Stimulated activated CD8-positive, alpha-beta memory T cell treated with anti-CD3 and anti-CD28 coated beads, Interleukin-2, amount 100 ng/mL, for 1 hour (primary cell): ENCODE measurements at regions not wholly inside any gene's neighbourhood (a gene's known extent, or its start where the extent isn't known, plus 50 kb on each side); places are given as distances from the start of the nearest gene placed in this dataset.
"Not testable (repeated sequence)": the region's sequence is repeated elsewhere in the genome, so short reads cannot be mapped to it uniquely, and the experiment has no call there.

Source experiments
- DNase-seq, 2 donors: peaks; one replicate each; pipeline ENCODE4 v3.0.0-alpha.2; 2020; ENCODE audit warnings: low read depth in 2 of 2

DNA sequence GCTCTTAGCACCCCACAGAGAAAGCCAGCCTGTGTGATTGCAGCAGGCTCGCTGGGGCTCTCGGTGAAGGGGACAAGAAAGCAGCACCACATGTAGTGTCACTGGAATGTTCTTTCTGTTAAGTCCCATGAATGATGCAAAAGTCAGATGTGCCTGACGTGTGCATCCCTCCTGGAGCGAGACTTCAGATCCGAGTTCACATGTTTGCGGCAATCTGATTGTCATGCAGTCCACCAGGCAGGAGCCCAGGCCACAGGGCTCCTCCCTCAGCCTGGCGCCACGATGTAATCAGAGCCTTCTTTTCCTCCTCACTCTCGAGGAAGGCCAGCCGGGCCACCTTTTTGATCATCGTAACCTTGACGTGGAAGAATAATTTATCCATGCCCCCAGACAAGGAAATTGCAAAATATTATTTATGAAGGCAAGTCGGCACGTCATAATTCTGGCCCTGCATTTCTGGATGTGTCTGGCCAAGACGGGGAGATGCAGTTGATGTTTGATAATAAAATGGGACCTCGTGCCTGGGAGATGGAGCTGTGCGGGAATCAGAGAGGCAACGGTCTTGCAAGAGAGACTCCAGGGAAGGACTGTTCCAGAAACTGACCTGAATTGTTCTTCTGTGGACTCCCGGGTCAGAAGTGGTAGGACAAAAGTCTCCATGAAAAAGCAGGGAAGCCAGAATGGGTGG, 214.6 kb downstream of the PHETA1 start:
- DNase-seq, result no peak

DNA sequence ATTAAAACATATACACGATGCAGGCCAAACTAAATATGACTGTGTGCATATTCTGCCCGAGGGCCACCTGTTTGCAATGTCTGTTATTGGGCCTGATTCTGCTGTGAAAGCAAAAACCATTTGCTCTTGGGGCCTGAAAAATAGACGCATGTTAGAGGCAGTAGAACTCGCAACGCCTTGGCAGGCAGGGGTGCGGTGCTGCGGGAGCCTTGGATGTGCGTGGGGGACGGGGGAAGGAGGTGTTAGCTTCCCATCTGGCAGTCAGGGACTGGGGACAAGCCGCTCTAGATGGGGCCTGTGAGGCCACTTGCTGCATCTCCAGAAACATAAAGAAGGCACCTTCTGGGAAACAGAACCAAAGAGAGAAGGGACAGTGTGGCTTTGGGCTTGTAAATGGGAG, 216.3 kb downstream of the PHETA1 start:
- no peak for DNase-seq

DNA sequence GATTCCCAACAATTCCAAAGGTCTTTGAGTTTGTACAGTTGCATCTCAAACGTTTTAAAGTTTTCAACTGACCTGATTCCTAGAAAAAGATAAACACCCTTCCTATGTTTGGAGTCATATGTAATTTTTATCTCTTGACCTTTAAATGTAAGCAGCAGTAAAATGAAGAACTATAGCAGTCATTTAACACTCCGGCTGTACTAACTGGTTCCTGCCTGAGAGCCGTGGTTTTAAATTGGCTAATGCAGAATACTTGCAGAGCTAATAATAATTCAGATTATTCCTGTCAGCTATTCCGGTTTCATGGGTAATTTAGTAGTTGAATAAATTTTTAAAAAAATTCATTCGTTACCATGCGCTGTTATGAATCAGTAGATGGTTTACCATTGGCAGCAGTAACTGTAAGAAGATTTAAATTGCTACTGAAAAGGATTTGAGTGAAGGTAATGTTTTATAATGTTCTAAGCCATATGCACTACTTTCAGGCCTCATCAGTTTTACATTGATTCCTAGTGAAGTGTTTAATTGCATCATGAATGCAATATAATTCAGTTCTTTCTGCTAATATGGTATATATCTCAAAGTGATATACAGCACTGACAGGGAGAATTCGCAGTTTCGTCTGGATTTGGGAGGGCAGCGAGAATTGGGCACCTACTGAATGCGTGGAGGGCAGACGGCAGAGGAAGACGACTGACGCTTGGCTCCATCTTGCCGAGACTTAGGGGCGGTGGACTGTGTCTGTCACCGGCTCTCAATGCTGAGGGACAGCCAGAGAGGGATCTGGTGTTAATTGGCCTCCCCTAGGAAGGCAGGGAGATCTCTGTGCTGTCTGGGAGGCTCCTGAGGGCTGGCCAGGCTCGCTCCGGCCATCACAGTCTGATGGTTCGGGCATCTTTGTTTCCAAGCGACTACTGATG, 217.7 kb downstream of the PHETA1 start:
- no peak for DNase-seq

DNA sequence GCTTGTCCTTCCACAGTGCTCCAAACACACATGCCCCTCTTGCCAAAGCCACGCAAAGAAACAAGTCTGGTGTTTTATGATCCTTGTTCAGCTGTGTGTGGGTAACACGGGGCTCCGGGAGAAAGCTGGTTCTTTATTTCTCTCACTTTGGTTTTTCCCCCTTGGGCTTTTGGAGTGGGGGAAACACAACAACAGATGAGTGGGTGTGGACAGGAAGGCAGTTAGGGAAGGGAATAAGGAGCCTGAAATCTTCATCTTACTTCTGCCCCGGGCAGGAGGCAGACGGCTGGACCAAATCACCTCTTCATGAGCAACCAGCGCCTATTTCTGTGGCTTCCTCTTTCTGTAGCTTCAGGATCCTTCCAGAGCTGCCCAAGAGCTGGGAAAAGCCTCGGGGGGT, 218.5 kb downstream of the PHETA1 start:
- no peak for DNase-seq

- DNase-seq, result no peak
Observed at GRCh38 chr12:111149299-111149698, 219.6 kb downstream of the PHETA1 start.

DNA sequence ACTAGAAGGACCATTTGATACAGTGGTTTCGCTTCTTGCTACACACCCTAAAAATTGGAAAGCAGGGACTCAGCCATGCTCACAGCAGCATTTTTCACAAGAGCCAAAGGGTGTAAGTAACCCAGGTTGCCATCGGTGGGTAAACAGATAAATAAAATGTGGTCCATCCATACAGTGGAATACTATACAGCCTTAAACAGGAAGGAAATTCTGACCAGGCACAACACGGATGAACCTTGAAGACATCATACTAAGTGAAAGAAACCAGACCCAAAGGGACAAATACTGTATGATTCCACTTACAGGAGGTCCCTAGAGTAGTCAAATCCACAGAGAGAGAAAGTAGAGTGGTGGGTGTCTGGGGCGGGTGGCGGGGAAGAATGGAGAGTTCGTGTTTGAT, 220.9 kb downstream of the PHETA1 start:
- DNase-seq, result no peak

GRCh38 chr12:111143271-111143670, 222.9 kb upstream of the MYL2 start:
- no peak for DNase-seq

- DNase-seq, result no peak
Observed at GRCh38 chr12:111141205-111141604, 220.8 kb upstream of the MYL2 start.

GRCh38 chr12:111138016-111138415, 217.6 kb upstream of the MYL2 start:
- no peak for DNase-seq

- DNase-seq, result no peak
Observed at GRCh38 chr12:111135293-111135832, 215.0 kb upstream of the MYL2 start.

DNA sequence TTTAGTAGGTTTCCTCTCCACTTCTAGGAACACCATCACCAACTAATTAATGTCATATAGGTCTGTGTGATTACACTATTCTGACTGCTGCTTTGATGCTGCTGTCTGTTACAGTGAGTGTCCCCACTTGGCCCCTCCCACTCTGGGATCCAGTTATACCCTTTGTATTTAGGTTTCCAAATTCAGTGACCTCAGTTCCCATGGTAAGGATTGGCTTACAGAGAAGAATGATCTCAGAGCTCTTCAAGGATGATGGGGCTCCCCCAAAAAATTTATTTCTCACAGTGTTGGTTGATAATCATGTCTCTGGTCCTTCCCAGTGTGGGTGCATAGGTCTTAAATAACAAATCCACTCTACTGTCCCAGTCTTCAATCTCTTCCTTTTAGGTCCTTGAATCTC, 210.0 kb upstream of the MYL2 start:
- DNase-seq, result no peak

DNA sequence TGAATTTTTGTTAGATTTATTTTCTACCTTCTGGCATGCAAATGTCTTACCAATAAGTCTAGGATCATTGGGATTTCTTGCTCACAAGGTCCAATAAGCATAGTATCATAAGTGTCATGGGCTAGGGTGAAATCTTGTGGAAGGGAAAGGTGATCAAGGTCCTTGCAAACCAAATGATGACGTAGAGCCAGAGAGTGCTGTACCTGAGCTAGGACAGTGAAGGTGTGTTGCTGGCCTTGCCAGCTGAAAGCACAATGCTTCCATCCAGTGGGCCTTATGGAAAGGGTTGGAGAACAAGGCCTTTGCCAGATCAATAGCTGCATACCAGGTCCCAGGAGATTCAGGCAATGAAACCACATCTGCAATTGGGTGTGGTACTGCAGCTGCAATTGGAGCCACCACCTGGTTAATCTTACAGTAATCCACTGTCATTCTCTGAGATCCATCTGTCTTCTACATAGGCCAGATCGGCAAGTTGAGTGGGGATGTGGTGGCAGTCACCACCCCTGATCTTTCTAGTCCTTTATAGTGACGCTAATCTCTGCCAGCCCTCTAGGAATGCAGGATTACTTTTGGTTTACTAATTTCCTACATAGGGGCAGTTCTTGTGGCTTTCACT, 208.9 kb upstream of the MYL2 start:
- DNase-seq, result no peak

DNA sequence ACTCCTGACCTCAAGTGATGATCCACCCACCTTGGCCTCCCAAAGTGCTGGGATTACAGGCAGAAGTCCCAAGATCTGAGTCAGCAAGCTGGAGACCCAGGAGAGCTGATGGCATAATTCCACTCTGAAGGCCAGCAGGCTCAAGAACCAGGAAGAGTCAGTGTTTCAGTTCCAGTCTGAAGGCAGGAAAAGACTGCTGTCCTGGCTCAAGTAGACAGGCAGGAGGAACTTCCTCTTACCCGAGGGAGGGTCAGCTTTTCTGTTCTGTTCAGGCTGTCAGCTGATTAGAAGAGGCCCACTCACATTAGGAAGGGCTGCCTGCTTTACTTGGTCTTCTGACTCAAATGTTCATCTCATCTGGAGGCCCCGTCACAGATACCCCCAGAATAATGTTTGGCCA, 206.0 kb upstream of the MYL2 start:
- no peak for DNase-seq

DNA sequence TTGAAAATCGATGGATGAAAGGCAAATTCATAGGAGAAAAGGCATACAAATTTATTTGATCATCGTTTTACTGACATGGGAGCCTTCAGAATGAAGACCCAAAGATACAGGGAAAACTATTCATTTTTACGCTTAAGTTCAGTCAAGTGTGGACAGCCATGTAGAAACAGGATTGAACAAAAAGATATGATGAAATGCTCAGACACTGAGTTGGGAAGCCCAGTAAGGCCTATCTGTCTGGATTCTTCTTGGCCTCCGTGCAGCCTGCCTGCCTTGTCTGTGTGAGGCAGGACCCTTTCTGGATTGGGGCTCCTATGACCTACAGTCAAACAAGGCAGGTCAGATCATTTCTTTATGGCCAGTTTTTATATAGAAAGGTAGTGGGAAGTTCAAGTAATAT, 203.8 kb upstream of the MYL2 start:
- no peak for DNase-seq

- no peak for DNase-seq
Observed at GRCh38 chr12:111123390-111123789, 203.0 kb upstream of the MYL2 start.

DNA sequence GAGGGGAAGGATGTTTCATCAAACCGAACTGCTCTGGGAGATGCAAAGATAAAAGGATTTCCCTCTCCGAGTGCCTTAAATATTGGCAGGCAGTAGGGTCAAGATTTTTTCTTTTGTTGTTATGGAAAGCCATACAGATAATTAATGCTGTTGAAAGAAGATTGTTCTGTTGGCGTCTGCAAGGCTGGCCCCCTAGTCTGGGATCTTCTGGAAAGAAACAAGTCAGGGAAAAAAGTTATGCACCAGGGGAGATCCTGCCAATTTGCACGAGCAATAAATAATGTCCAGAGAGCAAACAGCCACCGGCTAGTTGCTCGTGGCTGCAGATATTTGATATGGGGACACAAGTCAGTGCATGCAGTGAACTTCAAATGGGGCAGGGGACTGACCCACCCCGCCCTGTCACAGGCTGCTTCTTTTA, 202.1 kb upstream of the MYL2 start:
- no peak for DNase-seq

- no peak for DNase-seq
Observed at GRCh38 chr12:111121840-111122239, 201.5 kb upstream of the MYL2 start.

GRCh38 chr12:111120578-111120977, 200.2 kb upstream of the MYL2 start:
- no peak for DNase-seq

GRCh38 chr12:111117017-111117416, 196.6 kb upstream of the MYL2 start:
- DNase-seq, result no peak

GRCh38 chr12:111113313-111113712, 192.9 kb upstream of the MYL2 start:
- DNase-seq, result not testable (repeated sequence)

DNA sequence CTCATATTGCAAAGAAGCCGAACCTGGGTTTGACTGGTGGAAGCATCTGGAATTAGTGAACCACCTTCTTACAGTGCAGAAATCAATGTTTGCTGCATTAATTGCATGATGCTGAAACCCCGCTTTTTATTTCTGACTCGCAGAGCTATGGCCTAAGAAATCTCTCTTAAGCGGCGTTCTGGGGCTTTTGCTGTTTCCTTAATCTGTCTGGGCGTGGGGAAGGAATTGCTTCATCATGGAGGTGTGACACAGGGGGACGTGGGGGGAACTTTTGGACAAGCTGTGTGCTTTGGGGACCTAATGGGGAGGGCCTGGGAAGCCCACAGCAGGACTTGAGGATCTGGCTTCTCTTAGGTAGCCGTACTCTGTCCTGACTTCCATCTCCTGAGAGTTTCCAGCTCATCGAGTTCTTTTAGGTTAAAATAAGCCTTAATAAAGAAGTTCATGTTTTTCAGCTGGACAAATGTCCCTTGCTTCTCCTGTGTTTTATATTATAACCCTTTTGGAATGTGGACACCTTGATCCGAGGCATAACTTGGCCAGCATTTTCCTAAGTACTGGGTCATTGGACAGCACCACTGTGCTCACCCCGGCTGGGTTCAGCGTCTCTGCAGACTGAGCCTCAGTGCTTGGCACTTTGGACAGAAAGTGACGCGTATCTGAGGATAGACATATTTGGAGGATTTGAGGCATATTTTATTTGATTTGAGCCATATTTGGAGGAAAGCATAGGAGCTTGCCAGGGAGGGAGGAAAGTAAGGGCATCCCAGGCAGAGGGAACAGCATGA, 192.1 kb upstream of the MYL2 start:
- no peak for DNase-seq

DNA sequence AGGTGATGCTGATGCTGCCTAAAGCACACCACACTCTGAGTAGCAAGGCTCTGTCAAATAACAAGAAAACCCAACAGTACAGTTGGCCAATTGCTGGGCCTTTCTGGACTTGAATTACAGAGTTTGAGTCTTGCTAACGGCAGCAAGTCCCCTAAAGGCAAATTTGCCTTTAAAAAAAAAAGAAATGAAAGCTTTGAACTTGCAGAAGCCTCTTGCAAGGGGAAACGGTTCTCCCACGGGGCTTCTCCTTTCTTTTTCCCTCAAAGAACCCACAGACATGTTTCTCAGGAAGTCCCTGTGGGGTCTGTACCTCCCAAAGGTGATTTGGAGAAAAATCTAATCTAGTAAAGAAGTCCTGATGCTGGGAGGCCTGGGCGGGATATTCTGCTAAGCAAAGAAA, 191.3 kb upstream of the MYL2 start:
- no peak for DNase-seq
